HG03565 (cell line): ENCODE measurements at regions not wholly inside any gene's neighbourhood (a gene's known extent, or its start where the extent isn't known, plus 50 kb on each side); places are given as distances from the start of the nearest gene placed in this dataset.

Experiments used
- ATAC-seq: cut with Tn5 transposase; IDR thresholded peaks from one replicate; pipeline ENCODE4 v1.9.1; 2021; ENCODE audit warnings: mild to moderate bottlenecking, moderate library complexity; ENCODE audit not compliant: unreplicated experiment

DNA sequence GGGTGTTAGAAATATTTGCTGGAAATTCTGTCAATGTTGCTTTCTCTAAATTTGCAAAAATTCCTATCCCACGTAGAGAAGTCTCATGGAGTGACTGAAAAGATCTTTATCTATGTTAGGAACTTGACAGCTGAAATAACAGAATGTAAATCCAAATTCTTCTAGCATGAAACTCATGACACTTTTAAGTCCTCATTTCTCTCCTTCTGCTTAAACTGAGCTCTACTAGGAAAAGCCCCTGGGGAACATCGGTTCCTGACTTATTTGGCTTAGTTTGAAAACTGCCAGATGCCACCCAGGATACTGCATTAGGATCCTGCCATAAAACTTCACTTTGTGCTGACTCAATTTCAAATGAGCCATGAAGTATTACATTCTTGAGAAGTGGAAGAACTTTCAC is 426.0 kb downstream of the GALC start:
- ATAC-seq = no peak

DNA sequence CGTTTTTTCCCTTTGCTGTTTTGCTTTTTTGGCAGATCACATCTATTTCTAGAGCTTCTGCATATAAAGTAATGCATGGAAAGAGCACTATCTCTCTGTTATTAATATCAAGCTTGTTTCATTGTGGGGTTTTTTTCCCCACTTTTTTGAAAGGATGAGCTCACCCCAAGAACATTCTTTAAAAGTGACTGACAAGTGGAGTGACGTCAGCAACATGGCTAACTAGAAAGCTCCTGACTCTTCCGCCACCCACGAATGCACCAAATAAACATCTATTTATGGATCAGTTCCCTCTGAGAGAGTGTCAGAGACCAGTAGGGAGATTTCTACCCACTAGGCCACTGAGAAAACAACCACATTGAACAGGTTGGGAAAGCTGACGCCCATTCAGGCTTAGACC is 445.4 kb downstream of the GALC start:
- ATAC-seq = no peak

- no peak for ATAC-seq
Observed at GRCh38 chr14:87542288-87542687, 450.7 kb downstream of the GALC start.

DNA sequence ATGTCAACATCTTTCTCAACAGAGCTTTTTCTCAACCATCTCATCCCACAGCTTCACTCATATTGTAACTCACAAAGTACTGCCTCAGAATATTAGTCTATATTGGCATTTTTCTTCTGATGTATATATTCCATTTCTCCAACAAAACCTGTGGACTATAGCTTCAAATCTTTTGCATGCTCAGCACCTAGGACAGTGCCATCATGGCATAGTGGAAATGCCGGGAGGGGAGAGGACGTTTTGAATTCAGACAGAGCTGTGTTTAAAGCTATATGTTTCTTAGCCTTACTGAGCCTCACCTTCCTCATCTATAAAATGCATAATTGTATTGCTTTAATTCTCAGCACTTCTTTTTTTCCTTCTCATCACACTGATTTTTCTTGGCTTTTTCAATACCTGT is 452.6 kb downstream of the GALC start:
- ATAC-seq = no peak

DNA sequence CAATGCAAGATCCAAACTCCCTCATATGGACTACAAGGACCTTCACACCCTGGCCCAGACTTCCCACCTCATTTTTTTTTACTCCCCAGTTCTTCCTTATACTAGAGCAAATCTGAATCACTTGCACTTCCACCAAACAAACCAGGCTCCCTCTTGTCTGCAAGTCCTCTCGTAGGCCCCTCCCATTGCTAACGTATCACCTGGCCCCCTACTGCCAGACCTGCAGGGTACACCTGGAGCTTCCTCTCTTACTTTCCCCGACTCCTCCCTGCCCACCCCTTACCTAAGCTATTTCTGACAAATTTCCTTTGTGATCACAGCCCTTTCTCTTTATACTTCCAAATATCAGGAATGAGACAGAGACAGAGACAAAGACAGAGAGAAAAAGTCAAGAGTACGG is 463.9 kb downstream of the GALC start:
- ATAC-seq = no peak

DNA sequence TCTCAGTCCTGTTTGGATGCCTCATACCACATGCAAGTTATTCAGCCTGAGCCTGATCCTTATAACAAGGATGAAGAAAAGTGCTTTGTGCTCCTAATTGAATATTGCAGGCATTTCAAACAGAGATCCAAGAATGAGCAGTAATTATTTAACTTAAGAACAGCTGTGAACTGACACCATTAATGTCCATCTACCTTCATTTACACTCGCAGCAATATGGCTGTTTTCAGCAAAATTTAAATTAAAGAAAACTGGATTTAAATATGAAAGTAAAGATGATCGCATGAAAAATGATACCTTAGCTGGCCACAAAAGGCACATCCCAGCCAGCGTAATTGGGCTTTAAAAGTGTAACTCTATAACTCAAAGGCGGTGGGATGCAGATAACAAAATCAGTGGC is 466.3 kb downstream of the GALC start:
- no peak for ATAC-seq

GRCh38 chr14:87524011-87524410 is 469.0 kb downstream of the GALC start:
- ATAC-seq = no peak

DNA sequence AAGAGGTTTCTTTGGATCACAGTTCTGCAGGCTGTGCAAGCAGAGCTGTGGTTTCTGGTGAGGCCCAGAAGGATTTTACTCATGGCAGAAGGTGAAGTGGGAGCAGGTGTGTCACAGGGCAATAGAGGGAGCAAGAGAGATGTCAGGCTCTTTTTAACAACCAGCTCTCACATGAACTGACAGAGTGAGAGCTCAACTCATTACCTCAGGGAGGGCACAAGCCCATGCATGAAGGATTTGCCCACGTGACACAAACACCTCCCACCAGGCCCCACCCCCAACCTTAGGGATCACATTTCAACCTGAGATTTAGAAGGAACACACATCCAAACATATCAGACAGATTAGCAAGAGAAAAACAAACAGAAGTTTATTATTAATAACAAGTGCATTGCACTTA is 470.4 kb downstream of the GALC start:
- no peak for ATAC-seq

DNA sequence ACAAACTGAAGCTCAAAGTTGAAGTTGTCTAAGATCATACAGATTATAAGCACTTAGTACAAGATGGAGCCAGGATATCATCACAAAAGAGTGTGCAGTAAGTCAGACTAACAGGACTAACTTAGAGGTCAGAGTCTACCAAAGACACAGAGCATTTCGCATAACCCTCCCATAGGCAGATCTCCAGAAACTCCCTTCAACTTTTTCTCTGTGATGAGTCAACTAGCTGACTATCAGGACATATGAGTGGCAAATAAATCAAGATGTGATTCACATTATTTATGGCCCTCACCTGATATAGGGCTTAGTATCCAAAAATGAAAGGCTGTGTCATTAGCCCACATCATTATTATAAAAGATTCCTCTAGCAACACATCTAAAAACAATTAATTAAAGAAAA is 484.6 kb downstream of the GALC start:
- no peak for ATAC-seq

DNA sequence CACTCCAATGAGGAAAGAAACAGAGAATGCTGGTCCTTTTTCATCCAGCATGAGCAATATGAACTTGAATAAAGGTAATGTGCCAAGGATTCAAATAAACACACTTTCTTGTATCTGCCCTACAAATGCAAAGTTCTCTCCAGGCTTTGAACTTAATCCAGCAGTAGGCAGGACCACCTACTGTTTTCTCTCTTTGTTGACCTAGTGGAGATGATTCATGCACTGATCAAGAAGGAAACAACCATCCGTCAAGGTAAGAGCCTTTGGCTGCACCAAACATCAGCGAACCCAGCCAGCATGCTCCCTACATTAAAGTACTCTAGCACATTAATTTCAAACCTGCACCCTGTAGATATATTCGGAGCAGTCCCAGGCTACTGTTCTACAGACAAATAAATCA is 489.3 kb downstream of the GALC start:
- no peak for ATAC-seq

DNA sequence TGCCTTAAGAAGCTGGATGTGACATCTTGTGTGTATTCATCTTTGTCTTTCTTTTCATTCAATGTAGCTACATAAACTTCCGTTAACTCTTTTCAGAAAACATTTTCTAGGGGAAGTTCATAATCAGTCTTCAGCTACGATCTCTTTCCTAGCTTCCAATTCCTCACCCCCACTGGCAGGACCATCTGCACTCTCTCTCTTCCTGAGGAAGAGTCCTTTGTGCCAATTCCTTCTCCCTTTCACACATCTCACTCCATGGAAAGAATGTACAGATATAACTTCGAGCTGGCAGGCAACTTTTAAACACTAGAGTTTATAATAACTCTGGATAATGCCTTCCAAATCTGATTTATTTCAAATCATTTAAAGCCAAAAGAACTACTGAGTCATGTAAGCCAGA is 495.7 kb downstream of the GALC start:
- ATAC-seq = no peak

- ATAC-seq = no peak
Observed at GRCh38 chr14:87494010-87494409, 499.0 kb downstream of the GALC start.

GRCh38 chr14:87492561-87492960 is 500.4 kb downstream of the GALC start:
- no peak for ATAC-seq

GRCh38 chr14:87491816-87492215 is 501.2 kb downstream of the GALC start:
- ATAC-seq = no peak

DNA sequence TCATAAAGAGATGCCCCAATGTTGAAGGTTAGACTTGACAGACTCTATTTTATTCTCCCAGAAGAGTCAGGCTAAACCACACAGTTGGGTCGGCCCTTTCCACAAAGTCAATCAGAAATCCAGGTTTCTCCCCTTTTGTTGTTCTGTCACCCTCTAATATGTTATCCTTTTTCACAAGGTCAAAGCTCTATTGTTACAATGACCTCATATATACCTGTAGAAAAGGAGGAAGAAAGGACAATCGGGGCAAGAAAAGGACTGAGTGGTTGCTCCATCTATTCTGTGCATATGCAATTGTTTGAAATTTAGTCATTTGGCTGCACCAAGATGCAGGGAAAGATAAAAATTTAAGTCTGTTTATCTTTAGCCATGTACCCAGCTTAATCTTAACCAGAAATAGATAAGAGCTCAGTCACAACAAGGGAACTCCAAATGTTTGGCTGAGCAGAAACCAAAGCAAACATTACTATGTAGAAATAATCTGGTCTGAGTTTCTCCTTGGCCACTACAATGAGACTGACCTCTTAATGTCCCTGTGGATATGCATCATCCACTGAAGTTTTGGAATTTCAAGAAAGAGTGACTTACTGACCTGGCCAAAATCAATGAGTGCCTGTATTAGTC is 503.7 kb downstream of the GALC start:
- no peak for ATAC-seq

DNA sequence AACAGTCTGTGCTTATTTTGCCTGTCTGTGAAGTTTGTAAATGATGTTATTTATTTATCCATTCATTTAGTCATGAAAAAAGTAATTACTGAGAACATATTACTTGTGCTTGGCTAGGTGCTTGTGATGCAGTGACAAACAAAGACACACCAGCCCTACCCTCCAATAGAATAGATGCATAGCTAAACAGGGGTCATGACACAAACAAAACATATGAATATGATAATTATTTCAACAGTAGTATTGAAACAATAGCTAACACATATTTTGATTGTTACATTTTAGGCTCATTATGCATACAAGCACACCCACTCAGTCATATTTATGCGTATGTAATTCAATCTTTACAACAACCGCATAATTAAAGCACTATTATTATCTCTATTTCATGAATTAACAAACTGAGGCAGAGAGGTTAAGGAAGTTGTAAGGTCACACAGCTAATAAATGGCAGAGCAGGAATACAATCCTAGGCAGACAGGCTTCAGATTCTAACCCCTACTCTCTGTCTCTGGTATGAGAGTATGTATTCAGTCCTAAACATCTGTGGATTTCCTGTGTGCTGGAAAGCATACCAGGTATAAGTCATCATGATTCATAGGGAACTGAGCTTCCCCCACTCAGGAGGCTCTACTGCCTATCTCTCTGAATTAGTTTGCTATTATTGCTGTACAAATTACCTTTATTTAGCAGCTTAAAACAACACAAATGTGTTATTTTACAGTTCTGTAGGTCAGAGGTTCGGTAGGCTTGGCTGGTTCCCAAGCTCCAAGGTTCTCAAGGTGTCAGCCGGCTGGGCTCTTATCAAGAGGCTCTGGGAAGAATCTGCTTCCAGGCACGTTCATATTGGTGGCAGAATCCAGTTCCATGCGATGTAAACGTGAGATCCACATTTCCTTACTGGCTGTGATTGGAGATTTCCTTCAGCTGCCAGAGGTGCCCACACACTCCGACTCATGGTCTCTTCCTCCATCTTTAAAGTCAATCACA is 509.4 kb downstream of the GALC start:
- no peak for ATAC-seq

DNA sequence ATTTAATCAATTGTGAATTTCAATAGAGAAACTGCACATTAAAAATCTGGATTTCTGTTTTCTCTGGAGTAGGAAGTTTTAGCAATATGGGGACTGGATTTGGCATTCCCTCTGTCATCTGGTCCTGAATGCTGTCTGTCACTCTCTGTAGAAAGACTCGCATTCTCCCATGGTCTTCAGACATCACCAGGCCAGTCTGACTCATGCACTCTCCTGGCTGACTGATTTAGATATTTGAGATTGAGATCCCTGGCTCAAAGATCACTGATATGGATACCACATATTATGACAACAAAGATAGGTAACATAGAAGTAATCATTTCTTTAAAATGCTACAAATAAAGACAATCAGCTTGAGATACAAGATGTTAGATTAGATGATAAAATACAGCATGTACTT is 524.5 kb downstream of the GALC start:
- no peak for ATAC-seq

- no peak for ATAC-seq
Observed at GRCh38 chr14:87467578-87467977, 525.4 kb downstream of the GALC start.

DNA sequence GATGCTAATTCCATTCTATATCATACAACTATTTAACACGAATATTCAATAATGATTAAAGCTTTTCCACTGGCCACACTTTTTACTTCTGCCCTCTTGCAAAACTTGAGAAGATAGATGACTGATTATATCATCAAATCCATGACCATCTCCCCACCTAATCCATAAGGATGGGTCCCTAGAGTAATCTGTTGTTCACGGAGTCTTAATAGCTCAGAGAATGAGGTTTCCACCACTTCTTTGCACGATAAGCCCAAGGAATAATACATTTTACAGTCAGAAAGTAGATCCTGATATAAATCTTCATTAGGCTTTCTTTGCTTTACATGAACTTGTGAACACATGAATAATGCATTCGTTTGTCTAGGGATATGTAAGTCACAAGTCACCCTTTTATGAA is 527.2 kb downstream of the GALC start:
- ATAC-seq = no peak

DNA sequence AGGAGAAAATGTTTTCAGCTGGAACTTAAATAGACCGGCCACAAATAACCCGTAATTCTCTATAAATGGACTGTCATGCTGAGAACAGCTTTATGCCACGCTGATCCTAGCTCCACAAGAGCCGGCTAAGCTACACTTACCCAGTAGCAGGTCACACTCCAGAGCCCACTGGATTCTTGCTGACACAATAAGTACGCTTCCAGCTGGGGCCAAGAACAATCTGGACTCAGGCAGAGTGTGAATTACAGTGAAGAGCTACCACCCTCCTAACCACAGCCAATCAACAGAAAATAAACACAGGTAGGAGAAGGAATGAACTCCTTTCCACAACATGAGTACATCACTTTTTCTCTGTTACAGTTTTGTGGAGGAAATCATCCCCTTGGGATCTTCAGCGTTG is 531.3 kb downstream of the GALC start:
- ATAC-seq = no peak

GRCh38 chr14:87457720-87458119 is 535.3 kb downstream of the GALC start:
- ATAC-seq = no peak

- no peak for ATAC-seq
Observed at GRCh38 chr14:87450193-87450592, 542.8 kb downstream of the GALC start.
